NCI-H446 treated with DMSO at 0.1 percent for 48 hours (cell line): ENCODE measurements at regions not wholly inside any gene's neighbourhood (a gene's known extent, or its start where the extent isn't known, plus 50 kb on each side); places are given as distances from the start of the nearest gene placed in this dataset.

Experiments used
- DNase-seq: peaks from one replicate; lab custom pipeline; 2025; lab: John Stamatoyannopoulos, UW

DNA sequence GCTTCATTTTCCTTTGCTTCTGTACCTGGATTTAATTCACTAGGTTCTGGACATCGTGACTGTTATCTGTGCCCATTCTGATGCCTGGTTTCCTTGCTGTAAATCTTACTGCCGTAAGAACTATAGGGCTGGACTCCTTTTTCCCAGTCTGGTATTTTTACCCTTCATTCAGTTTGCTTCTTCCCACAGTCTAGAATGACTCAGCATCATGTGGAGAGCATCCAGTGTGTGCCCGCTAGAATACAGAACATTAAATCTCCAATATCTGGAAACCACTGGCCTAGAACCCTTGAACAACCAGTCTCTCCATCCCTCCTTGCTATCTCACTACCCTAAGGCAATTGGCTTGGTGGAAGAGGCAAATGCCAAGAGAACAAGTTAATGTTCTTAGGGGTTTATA, 1075.4 kb upstream of the ZEB2 start:
- DNase-seq = no peak

DNA sequence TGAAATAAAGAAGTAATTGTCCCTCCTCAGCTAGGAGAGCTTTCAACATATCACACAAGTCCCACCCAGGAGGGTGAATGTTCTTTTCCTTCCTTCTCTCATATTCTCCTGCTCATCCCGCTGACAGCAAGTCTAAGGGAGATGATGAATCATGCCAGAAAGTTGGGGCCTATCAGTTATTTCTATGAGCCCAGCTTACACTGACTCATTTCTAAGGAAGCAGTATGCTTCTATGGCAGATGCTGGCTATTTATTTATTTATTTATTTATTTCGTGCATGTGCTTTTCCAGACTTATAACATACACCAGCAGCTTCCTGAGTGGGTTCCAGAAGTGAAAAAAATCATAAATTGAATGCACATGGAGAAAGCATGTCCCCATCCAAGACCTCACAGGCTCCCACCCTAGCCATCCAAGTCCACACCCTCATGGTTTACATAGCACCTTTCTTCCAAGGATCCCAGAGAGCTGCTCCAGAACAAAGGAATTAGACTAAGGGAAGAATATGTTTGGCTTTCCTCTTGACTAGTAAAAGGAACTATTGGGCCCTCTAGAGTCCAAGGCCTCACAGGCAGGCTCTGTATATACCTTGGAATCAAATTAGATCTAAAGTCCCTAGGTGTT, 1074.2 kb upstream of the ZEB2 start:
- DNase-seq = no peak

DNA sequence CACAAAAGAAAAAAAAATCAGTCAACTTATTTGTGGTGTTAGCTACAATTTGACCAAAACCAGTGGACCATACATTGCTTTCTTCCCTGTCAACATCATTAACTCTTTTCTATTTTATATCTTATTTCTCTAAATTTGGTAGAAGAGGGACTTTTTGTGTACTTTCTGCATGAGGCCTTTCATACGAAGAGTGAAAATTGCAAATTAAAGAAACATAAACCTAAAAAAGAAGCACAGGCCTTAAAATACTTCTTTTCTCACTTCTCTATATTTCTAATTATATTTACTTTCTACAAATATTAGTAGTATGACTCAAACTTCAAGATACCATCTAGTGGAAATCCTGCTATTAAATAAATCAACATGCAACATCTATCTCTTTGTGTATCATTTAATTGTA, 1073.4 kb upstream of the ZEB2 start:
- no peak for DNase-seq

DNA sequence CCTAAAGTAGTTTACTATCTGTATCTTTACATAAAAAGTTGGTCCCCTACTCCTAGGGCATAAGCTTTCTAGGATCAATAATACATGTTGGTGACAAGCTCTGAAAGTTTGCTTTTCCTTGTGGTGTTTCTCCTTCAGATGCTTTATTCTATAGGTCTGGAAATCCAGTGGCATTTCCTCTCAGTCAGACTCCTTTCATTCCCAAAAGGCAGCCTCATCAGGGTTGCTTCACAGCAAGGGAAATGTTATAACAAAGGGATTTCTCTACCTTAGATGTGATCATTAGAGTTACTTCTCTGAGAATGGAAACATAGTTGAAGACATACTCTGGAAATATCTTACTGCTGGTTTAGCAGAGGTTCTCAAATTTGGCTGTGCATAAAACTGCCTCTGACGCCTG, 1072.4 kb upstream of the ZEB2 start:
- DNase-seq = no peak

DNA sequence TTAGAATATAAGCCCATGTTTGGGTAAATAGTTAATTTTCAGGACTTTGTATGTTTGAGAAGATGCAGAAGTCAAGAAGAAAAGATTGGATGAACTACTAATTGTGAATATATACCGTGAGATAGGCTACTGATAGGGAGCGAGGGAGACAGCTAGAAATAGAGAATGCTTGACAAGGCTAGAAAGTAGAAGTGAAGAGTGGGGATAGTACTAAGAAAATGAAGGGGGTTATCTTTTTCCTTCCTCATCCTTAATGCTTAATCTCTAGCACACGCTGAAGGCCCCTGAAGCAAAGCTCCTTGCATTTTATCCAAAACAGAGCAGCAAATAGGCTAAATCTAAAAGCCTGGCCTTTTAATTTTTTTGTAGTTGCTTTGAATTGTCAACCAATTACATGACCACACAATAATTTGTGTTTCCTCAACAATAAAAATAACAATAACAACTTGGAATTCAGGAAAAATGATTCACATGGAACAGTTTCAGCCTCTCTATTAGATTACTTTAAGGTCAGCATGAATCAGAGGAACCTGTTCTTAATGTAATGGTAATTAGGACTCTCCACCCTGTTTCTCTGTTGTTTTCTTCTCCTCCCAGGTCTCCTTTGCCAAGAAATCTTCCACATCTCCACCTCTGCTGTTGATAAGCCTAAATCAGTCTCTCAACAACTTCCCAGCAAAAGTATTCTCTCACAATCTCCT, 1071.3 kb upstream of the ZEB2 start:
- no peak for DNase-seq

DNA sequence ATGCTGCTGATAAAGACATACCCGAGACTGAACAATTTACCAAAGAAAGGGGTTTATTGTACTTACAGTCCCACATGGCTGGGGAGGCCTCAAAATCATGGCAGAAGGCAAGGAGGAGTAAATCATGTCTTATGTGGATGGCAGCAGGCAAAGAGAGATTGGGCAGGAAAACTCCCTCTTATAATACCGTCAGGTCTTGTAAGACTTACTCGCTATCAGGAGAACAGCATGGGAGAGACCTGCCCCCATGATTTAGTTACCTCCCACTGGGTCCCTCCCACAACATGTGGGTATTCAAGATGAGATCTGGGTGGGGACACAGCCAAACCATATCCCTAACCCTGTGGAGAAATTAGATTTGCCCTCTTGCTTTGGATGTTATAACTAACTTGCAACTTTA, 1068.0 kb upstream of the ZEB2 start:
- DNase-seq = no peak

DNA sequence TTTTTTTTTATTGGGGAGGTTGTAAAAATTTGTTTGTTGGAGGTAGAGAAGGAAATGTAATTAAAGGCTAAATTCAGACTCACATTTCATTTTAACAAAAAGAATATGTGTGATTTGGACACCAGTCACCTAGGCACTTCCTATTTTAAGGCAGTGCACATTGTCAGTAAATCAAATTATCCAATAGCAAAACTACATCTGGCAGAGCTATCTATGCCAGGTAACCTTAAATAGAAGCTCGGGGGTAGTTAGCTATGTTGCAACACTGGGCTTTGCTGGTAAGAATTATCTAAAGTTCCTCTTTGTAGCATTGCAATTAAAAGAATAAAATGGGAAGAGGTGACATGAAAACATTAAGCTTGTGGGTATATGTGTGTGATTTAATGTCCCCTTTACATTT, 1064.4 kb upstream of the ZEB2 start:
- no peak for DNase-seq

DNA sequence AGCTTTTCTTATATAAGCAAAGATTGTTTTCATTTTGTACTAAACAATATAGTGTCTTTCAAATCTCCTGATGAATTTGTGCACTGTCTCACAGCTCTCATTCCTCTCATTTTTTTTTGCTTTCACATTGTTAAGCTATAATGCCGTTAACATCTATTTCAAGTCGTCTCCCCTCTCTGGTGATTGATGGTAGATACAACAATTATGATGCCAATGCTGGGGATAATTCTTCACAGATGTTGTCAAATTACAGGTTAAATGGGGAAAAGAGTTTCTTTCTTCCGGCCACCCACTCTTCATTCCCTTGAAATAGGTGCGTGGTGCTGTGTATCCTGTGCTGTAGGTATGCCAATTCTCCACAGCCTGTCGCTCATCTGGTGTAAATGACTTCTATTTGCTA, 1053.7 kb upstream of the ZEB2 start:
- no peak for DNase-seq

DNA sequence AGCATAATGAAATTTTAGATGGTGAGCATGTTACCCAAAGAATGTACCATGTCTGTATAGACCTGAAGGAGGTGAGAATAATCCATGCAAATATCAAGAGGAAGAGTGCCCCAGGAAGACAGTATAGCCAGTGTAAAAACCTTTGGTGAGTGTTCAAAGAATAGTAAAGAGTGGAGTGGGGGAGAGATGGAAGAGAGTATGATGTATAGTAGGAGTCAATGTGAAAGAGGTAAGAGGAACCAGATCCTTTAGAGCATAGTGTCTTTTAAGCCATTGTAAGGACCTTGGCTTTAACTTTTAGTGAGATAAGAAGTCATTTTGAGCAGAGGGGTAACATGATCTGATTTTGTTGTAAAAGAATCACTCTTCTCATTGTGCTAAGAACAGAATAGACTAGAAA, 1052.3 kb upstream of the ZEB2 start:
- no peak for DNase-seq

DNA sequence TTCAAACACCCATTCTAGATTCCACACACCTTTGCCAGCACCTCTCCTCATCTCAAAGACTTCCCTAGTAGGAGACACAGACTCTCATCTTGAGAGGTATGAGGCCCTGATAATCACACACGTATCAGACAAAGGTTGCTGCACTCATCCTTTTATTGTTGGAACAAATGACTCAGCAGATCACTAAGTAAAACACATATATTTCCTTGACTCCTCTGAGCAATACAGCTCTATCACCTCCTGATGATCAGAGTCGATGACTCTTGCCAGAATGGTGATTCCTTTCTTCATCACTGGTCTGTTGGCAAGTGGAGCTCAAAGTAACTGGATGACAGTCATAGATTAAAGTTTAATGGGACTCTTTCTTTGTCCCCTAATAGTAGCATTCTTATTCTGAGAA, 1049.2 kb upstream of the ZEB2 start:
- no peak for DNase-seq

DNA sequence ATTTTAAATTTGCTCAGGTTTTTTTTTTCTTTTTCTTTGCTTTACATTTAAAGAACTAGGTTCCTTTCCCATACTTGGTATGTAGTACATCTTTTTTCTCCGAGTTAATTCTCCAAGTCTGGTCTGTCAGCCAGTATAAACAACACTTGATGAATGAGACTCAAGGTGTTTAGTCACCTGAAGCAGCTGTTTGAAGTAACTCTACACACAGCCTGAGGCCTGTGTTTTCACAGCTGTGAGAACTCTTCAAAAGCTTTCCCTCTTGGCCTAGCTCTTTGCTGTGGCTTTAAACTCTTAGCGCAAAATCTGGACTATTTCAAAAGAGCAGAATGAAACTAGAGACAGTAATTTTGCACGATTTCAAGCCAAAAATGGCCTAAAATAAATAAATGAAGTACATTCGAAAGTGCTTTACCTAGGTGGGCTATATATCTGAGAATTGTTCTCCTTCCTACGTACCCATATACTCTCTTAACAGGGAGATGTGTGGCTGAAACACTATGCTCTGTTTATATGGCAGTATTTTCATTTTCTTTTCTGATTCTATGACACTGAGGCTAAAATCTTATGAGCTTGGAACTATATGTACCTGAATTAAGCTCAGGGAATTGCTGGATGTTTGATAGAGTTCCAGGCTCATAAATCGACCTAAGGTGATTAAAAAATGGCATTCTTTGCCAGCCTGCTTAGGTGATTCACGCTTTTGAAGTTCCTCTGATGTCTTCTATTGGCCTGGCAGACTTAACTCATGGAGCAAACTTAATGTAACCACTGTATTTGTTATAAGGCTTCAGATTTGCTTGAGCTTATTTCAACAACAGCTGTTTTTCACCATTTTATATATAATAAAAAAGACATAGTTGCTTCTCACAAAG, 1044.1 kb upstream of the ZEB2 start:
- DNase-seq = no peak

DNA sequence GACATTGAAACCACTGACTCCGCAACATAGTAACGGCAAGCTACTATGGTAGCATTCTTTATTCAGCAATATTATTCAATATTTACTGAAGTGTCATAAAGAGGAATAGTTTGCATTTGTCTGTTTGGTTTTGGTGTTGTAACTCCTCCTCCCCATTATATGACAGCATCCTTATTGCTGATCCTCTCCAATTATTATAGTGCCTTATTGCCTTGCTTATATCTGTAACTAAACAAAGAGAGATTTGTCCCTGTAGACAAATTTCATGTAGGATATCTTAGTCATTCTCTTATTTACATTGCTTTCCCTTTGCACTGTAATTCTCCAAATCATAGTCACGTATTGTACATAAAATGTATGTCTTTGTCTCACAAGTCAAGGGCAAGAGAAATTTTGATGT, 1041.2 kb upstream of the ZEB2 start:
- no peak for DNase-seq

DNA sequence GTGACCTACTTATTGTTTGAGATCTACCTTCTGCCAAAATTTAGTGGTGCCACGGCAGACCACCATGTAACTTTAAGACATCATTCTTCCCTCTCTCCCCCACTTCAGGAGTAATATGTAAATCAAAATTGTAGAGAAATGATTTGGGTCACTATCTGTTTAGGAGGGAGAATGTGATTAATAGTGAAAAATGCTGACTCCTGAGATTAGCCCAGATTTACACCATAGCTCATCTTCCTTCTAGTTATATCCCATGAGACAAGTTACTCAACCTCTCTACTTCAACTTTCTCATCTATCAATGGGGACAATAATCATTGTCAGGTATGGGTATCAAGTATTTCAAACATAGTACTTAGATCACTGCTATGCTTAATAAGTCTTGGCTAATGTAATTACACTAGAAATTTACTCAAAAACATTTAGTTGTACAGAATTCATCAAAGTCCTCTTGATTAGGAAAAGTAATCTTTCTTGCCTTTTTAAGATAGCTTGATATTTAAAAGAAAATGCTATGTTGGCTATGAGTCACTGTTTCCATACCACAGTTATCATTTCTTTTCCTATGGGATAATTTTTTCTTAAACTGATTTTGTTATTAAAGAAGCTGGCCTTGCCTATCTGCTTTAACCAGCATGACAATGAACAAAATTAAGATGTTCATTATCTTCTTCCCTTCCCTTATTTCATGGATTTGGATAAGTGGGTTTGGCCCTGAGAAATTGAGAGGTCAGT, 1038.9 kb upstream of the ZEB2 start:
- DNase-seq = no peak

DNA sequence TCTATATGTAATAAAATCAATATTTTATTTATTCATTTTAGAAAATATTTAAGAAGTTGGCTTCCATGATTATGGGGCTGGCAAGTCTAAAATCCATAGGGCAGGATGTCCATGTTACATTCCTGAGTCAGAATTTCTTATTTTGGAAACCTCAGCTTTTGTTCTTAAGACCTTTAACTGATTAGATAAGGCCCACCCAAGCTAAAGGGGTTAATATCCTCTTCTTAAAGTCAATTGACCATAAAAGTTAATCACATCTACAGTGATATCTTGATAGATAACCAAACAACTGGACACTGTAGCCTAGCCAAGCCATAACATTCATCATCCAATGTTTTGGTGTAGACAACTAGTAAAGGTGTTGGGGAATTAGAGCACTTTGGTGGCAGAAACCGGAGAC, 1035.4 kb upstream of the ZEB2 start:
- DNase-seq = no peak

DNA sequence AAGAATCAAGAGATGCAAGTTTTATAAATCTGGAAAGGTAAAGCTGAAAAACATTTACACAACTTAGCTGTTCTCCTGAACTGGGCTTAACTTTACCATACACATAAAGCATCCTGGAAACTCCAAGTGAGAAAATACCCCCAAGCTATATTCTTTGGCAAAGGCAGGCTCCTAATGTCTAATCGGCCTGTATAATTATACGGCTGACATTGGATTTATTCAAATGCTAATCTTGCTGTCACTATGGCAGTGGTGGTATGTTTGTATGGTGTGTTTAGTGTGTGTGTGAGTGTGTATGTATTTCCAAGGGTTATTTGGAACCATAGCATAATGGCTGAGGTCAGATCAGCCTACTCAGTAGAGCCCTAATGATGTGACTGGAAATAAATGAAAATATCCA, 1031.8 kb upstream of the ZEB2 start:
- DNase-seq = no peak

DNA sequence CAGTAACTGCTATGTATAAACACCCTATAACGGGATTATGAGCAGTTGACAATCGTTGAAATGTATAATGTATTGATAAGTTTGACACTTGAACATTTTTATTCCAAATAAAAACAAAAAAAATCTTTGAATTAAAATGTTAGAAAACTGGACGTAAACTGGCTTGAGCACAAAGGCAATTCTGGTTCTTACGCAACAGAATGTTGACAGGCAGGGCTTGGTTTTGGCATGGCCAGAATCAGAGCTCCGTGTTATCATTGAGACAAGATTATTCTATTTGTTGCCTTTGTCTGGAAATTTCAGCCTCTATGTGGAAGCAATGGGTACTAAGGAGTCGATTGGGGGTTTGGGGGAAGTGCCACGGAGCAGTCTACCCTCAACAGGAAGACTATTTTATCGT, 1028.6 kb upstream of the ZEB2 start:
- no peak for DNase-seq

DNA sequence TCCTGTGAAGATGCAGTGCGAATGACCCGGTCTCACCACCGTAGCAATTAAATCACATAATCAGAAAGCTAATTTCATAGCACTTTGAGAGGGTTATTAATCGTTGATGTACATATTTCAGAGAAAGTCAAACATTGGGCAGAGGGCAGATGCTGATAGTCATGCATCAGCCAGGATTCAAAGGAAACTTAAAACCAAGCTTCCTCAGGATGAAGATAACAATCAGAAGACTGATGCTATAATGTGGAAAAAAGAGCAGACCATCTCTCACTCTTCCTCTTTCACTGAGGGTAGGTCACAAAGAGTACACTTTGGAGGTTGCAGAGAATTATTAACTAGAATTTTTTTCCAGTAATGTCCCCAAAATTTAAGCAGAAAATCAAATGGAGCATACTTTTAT, 1027.7 kb upstream of the ZEB2 start:
- DNase-seq = no peak

DNA sequence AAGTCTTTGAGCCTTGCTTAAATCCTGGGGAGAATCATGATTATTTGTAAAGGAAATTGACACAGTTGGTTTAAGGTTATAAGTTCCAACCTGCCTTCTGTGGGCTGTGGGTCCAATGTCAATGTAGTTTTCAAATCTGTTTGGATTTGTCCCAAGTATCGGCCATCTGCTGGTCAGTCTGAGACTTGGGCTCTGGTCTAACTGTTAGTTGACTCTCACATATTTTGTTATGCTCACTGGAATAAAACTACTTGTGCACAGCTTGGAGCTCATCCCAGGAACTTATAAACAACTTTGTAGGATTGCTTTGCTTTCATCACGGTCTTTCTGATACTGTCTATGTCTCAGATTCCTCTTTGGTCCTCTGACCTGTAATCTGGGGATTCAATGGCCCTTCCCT, 1026.2 kb upstream of the ZEB2 start:
- no peak for DNase-seq

DNA sequence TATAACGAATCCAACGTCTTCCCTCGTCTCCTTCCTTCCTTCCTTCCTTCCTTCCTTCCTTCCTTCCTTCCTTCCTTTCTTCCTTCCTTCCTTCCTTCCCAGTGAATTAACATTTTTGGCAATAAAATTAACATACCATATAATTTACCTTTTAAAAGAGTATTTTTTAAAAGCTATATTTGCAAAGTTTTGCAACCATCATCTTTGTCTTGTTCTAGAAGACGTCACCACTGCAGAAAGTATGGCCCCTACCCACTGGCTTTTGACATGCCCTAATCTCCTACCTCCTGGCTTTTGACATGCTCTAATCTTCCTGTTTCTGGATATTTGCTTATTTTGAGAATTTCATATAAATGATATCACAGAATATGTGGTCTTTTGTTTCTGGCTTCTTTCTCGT, 1023.9 kb upstream of the ZEB2 start:
- no peak for DNase-seq

DNA sequence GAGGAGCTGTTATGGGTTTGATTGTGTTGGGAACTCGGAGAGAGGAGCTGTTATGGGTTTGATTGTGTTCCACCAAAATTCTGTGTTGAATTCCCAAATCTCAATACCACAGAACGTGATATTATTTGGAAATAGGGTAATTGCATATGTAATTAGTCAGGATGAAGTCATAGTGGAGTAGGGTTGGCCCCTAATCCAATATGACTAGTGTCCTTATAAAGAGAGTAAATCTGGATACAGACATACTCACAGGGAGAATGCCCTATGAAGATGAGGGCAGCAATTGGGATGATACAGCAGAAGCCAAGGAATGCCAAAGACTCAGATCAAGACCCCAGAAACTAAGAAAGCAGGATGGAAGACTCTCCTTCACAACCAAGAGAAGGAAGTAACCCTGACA, 1023.2 kb upstream of the ZEB2 start:
- no peak for DNase-seq

DNA sequence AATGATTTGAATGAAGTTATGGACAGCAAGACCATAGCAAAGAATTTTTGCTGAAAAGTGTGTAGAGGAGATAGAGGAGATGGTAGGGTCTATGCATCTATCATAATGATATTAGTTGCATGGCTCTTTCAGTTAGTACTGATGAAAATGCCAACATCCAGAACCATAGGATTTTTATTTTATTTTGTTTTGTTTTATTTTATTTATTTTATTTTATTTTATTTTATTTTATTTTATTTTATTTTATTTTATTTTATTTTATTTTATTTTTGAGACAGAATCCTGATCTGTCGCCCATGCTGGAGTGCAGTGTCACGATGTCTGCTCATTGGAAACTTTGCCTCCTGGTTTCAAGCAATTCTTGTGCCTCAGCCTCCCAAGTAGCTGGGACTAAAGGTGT, 1021.1 kb upstream of the ZEB2 start:
- no peak for DNase-seq

DNA sequence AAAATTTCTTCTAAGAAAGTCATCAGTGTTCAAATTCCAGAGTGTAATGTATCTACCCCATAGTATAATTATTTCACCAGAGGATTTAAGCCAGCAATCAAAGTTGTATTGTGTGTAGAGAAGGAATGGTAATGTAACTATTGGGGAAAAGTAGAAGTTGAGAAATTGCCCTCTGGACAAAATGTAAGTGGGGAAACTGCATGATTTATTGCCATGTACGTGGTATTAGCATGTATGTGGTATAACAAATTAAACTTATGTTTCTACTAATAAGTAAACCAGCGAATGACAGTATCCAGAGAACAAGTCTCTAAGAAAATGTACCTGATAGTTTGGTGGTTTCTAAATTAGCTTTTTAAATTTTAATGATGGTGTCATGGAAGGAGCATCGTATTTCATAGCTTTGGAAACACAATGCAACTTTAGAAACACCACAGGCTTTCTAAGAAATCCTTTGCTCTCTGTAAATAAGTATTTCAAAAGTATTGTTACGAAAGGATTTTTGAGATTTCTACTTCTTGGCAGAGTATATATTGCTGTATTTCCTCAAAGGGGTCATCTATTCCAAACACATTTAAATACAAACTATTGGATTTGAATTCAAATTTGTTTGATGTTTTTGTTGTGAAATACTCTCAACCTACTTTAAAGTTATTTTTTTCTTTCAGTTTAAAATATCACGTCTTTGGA, 1018.9 kb upstream of the ZEB2 start:
- DNase-seq = no peak
